GM18907 (cell line): ENCODE measurements at regions not wholly inside any gene's neighbourhood (a gene's known extent, or its start where the extent isn't known, plus 50 kb on each side); places are given as distances from the start of the nearest gene placed in this dataset.

ENCODE experiments used
- ATAC-seq: cut with Tn5 transposase; IDR thresholded peaks from one replicate; pipeline ENCODE4 v1.9.1; 2021; ENCODE audit warnings: mild to moderate bottlenecking, moderate library complexity; ENCODE audit not compliant: unreplicated experiment

GRCh38 chr13:63436325-63436668, 2020.6 kb upstream of the PCDH20 start:
- no peak for ATAC-seq

DNA sequence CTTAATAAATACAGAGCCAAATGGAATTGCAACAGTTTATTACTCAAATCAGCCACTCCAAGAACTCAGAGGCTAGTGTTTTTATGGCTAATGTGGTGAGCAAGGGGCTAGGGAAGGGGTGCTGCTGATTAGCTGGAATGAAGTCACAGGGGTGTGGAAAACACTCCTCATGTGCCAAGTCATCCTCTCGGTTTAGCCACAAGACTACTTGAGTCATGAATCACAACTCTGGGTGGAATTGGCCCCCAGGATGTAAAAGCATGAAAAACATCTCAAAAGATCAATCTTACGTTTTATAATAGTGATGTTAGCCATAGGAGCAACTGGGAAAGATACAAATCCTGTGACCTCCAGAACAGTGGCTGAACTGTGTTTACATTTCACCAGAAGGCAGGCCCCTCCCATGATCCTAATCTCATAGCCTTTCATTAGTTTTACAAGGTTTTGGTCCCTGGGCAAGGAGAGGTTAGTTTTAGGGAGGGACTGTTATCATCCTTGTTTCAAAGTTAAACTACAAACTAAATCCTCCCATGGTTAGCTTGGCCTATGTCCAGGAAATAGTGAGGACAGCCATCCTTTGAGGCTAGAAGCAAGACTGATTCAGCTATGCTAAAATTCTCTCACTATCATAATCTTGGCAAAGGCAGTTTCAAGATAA, 2020.1 kb upstream of the PCDH20 start:
- no peak for ATAC-seq

GRCh38 chr13:63433546-63434150, 2018.0 kb upstream of the PCDH20 start:
- no peak for ATAC-seq

DNA sequence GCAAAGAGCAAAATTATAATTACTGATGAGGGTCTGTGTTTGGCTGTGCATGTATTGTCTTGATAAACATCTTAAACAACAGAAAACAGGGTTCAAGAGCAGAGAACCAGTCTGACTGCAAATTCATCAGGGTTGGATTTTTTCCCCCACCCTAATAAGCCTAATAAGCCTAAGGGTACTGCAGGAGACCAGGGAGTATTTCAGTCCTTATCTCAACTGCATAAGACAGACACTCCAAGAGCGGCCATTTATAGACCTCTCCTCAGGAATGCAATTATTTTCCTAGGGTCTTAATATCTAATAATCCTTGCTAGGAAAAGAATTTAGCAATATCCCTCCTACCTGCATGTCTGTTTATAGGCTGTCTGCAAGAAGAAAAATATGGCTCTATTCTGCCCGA, 2011.5 kb upstream of the PCDH20 start:
- no peak for ATAC-seq

DNA sequence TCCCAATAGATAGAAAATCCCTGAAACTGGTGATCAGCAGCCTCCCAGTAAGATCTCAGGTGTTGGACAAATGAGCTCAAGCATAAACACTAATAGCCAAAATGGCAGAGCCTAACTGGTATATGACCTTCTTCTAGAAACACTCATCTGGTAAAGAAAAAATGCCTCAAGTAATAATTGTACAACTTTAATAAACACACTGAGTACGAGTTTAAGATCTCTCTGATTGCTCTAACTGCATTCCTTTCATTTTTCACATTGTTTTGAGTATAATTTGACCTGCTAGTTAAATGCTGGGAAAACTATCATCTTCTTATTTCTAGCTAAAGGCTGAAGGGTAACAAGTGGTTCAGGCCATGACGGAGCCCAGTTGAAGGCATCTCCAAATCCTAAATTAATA, 2009.5 kb upstream of the PCDH20 start:
- ATAC-seq = no peak

DNA sequence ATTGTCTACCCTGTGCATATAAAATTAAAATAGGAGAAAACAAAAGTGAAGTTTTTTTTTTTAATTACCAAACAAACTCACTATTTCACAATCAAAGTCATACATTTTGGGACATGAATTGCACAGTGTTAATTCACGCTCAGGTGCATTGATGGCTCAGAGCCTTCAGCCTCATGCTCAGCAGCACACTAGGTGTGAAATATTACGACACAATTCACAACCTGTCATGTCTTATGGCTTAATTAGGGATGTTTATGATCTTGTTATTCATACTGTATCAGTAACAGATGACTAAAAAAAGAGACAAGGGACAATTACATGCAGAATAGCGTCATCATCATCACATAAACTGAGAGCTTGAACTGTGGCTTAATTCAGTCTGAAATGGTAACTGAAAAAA, 2005.5 kb upstream of the PCDH20 start:
- no peak for ATAC-seq

GRCh38 chr13:63420685-63421084, 2005.0 kb upstream of the PCDH20 start:
- ATAC-seq = no peak

DNA sequence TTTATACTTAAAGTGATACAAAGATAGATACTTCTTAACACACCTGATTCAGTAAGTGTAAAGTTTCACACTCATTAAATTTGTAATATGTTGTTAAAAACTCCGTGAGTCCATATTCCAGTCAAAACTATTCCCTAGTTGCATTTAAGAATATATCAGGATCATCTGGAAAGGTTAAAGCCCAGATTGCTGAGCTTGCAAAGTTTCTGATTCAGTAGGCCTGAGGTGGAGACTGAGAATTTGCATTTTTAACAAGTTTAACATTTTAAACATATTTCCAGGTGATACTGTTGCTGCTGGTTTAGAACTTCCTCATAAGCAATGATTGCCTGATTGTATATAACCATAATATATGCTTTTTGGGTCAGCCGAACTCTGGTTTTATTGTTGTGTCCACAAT, 1998.6 kb upstream of the PCDH20 start:
- no peak for ATAC-seq

- ATAC-seq = no peak
Observed at GRCh38 chr13:63409791-63410351, 1994.2 kb upstream of the PCDH20 start.

DNA sequence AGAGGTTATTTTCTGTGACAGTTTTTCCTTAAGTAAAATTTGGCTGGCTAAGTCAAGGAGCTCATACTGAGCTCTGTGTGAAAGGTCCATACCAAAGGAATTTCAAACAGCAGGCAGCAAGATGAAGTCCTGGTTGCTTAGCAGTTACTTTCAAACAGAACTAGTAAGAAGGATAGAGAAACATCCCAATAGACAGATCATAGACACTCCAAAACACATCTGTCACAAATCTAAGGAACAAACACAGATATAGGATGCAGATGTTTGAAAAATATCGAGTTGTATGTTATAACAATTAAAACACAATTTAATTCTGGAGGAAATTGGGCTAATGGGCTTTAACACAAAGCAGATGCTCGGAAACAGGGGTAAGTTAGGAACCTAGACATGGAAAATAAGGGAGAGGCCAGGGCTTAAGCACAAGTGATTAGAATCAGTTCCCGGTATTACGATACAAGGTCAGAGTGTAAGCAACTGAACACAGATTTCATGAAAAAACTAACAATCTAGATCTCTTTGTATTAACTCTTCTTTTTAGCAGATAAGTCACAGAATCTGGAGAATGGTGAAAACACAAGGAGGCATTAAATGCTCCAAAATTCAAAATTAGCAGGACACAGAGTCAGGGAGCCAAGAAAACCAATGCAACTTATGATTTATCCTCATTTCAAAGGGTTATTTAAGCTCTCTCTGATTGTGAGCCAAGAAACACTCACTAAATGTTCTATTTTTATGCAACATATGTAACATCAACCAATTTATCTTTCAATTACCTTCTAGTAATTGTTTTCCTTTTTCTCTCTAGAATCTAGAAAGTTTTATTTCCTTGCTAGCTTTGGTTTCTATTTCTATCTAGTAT, 1992.9 kb upstream of the PCDH20 start:
- ATAC-seq = no peak

GRCh38 chr13:63403733-63404132, 1988.1 kb upstream of the PCDH20 start:
- no peak for ATAC-seq

GRCh38 chr13:63396746-63397145, 1981.1 kb upstream of the PCDH20 start:
- no peak for ATAC-seq

DNA sequence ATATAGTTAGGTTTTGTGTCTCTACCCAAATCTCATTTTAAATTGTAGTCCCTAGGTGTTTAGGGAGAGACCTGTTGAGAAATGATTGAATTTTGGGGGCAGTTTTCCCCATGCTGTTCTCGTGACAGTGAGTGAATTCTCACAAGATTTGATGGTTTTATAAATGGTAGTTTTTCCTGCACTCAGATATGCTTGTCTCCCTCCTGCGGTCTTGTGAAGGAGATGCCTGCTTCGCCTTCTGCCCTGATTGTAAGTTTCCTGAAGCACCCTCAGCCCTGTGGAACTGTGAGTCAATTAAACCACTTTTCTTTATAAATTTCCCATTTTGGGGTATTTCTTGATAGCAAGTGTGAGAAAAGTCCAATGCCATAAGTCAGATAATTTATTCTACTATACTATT, 1977.5 kb upstream of the PCDH20 start:
- ATAC-seq = no peak

DNA sequence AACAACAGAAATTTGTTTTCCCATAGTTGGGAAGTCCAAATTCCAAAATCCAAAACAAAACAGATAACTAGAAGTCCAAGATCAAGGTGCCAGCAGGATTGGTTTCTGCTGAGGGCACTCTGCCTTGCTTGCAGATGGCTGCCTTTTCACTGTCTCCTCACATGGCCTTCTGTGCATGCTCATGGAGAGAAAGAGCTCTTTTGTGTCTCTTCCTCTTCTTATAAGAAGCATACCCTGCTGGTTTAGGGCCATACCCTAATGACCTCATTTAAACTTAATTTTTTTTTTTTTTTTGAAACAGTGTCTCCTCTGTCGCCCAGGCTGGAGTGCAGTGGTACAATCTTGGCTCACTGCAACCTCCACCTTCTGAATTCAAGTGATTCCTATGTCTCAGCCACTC, 1974.1 kb upstream of the PCDH20 start:
- ATAC-seq = no peak

DNA sequence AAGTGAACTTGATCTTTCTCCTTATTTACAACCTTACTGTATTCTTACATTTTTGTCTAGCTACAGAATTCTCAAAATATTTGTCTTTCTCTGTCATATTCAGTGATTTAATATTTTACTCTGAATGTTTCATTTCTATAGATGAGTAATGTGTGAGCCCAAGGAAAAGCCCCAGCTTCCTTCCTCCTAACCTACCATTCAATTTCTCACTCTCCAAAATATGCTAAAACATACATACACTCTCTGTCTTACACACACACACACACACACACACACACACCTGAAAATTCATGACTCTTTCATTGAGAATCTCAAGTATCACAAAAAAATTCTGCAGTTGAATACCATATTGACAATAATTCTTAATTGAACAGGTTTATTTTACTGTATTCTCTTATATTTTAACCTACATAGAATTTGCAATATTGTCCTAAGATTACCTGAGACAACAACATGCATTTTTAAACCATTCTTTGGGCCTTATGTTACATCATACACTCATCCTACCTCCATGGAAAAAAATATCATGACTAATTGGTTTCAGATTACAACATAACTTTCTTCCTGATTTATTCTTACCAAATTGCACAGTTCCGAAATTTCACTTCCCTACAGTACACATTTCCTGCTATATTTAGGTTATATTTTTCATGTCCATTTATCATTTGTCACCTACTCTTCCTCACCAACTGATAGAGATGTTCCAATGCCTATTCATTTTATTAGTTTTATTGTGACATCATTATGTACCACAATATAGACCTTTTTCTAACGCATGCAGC, 1965.6 kb upstream of the PCDH20 start:
- no peak for ATAC-seq

- no peak for ATAC-seq
Observed at GRCh38 chr13:63377986-63378385, 1962.3 kb upstream of the PCDH20 start.

DNA sequence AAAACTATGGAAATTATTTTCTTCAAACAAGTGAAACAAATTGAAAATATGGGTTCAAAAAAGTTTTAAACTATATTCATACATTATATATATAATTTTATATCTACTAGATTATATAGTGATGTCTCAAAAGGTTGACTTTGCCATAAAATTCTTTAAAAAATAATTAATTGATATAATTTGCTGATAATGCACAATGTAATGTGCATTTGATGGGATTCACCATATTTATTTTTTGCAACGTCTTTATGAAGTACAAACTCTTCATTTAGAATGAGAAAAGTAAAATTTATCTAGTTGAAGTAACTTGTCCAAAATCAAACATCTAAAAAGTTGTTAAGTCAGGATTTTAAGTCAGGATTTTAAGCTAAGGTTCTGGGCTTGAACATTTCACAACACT, 1954.5 kb upstream of the PCDH20 start:
- no peak for ATAC-seq

GRCh38 chr13:63367522-63368198, 1952.0 kb upstream of the PCDH20 start:
- no peak for ATAC-seq

- ATAC-seq = no peak
Observed at GRCh38 chr13:63364159-63364558, 1948.5 kb upstream of the PCDH20 start.

- ATAC-seq = no peak
Observed at GRCh38 chr13:63351533-63351932, 1935.9 kb upstream of the PCDH20 start.

- ATAC-seq = no peak
Observed at GRCh38 chr13:63351081-63351480, 1935.4 kb upstream of the PCDH20 start.
